GM12865 (cell line): ENCODE measurements at regions not wholly inside any gene's neighbourhood (a gene's known extent, or its start where the extent isn't known, plus 50 kb on each side); places are given as distances from the start of the nearest gene placed in this dataset.
"Not testable (repeated sequence)": the region's sequence is repeated elsewhere in the genome, so short reads cannot be mapped to it uniquely, and the experiment has no call there.

Source experiments
- DNase-seq: peaks from one replicate; pipeline ENCODE4 v3.0.0; 2010; ENCODE audit warnings: low read depth
- H3K4me3 ChIP-seq: 2 replicates; pipeline ENCODE4 v1.5.1; 2011; ENCODE audit warnings: mild to moderate bottlenecking, low read depth, low read length, control low read depth
- TF ChIP-seq, protein P1 (sequence below): IDR thresholded peaks from 2 replicates; pipeline ENCODE4 v1.5.1; 2011; ENCODE audit warnings: low read length, control low read depth, low read depth, inconsistent platforms; ENCODE audit not compliant: insufficient read depth; ENCODE audit errors: missing control alignments

GRCh38 chr20:47974234-47974878, 189.1 kb upstream of the SULF2 start:
- DNase-seq: no peak
- no peak overlapping the region for H3K4me3 ChIP-seq
- TF ChIP-seq, protein P1, sequence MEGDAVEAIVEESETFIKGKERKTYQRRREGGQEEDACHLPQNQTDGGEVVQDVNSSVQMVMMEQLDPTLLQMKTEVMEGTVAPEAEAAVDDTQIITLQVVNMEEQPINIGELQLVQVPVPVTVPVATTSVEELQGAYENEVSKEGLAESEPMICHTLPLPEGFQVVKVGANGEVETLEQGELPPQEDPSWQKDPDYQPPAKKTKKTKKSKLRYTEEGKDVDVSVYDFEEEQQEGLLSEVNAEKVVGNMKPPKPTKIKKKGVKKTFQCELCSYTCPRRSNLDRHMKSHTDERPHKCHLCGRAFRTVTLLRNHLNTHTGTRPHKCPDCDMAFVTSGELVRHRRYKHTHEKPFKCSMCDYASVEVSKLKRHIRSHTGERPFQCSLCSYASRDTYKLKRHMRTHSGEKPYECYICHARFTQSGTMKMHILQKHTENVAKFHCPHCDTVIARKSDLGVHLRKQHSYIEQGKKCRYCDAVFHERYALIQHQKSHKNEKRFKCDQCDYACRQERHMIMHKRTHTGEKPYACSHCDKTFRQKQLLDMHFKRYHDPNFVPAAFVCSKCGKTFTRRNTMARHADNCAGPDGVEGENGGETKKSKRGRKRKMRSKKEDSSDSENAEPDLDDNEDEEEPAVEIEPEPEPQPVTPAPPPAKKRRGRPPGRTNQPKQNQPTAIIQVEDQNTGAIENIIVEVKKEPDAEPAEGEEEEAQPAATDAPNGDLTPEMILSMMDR: no peak

GRCh38 chr20:47973519-47974233, 188.4 kb upstream of the SULF2 start:
- DNase-seq: peak; percentile 47
- TF ChIP-seq, protein P1: no peak
- no peak overlapping the region for H3K4me3 ChIP-seq

DNA sequence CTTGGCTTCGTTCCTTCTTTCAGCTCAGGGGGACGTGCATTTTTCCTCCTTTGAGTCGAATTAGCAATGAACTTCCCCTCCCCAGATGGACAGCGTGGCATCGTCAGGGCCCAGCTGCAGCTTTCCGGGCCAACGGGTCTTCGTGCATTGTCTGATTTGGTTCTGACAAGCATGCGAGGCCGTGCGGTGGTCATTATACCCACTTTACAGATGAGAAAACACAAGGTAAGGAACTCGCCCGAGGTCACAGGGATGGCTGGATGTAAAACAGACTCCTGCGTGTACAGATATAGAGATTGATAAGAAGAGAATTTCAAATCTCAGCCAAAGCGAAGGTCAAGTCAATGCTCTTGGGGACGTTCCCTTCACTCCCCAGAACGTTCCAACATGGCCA, 187.6 kb upstream of the SULF2 start:
- DNase-seq: no peak
- TF ChIP-seq, protein P1: no peak
- H3K4me3 ChIP-seq: no peak overlapping the region

DNA sequence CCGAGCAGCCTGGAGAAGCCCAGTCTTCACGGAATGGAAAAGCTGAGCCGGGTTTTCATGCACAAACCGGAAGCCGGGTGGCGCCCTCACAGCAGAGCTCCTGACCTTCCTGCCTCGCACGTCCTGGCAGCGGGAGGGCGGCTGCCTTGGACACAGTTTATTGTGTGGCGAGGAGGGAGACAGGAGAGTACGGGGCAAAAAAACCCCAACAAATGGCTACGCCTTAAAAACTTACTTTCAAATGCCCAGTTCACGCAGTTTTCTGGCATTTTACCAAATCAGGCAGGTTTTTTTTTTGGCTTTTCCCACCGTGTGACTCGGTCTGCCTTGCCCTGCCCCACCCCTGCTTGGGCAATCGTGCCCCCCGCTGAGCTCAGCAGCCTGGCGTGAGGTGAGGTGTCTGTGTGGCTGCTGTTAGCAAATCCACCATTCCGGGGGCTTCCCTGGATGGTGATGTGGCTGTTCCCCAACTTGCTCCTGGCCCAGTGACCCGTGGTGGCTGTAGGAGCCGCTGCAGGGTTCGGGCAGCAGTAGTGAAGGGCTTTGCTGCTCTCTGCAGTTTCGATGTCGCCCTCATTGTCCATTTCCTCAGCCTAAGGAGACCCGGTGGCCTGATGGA, 187.1 kb upstream of the SULF2 start:
- not testable (repeated sequence) for DNase-seq, H3K4me3 ChIP-seq

GRCh38 chr20:47971058-47971791, 185.9 kb upstream of the SULF2 start:
- H3K4me3 ChIP-seq: no peak overlapping the region
- TF ChIP-seq, protein P1: no peak
- no peak for DNase-seq

- no peak overlapping the region for H3K4me3 ChIP-seq
- DNase-seq: peak; percentile 10
- TF ChIP-seq, protein P1: no peak
These were observed 185.1 kb upstream of the SULF2 start for GRCh38 chr20:47970282-47970903.

DNA sequence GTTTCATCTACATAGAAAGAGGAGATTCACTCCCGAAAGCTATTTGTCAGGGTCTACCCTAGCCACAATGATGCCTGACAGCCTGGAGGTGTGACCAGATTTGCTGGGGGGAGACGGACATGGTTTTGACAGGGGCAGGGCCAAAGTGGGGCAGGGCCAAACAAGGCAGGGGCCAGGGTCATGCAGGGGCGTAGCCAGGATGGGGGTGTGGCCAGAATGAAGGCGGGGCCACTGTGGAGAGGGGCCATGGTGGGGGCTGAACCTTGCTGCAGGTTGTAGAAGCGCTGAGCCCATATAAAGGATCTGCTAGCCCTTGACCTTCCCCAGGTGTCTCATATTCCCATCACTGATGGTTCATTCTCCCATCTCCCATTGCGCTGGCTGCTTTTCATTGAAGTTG, 184.1 kb upstream of the SULF2 start:
- no peak overlapping the region for H3K4me3 ChIP-seq
- TF ChIP-seq, protein P1: no peak
- DNase-seq: no peak
